ENCODE measurements at regions not wholly inside any gene's neighbourhood (a gene's known extent, or its start where the extent isn't known, plus 50 kb on each side); places are given as distances from the start of the nearest gene placed in this dataset.

GRCh38 chr4:1575418-1576303 lies 108.5 kb downstream of the FAM53A start:
- TF ChIP-seq NFE2L2 (conservative IDR thresholded peaks at IDR 0.05; ENCODE audit: low read length) = no peak
- no peak for TF ChIP-seq CTCF (IDR thresholded peaks at IDR 0.05)
- TF ChIP-seq JUN (IDR thresholded peaks at IDR 0.05) = no peak
- TF ChIP-seq POLR2A (IDR thresholded peaks at IDR 0.05; ENCODE audit: low read length) = no peak
- TF ChIP-seq ELK1 (IDR thresholded peaks at IDR 0.05; ENCODE audit: low read depth, low read length) = no peak
- TF ChIP-seq REST (IDR thresholded peaks at IDR 0.05) = no peak
- no peak for TF ChIP-seq HOXB13 (CRISPR knock-in tag; IDR thresholded peaks at IDR 0.05; ENCODE audit: low read depth)
- TF ChIP-seq SREBF2 (IDR thresholded peaks at IDR 0.05) = no peak
- TF ChIP-seq FOSL2 (IDR thresholded peaks at IDR 0.05) = no peak
- TF ChIP-seq FOSL2 (CRISPR knock-in tag; IDR thresholded peaks at IDR 0.05) = no peak
- TF ChIP-seq MAZ (IDR thresholded peaks at IDR 0.05; ENCODE audit: borderline replicate concordance, low read depth, low read length) = no peak
- TF ChIP-seq EHMT2 (IDR thresholded peaks at IDR 0.05; ENCODE audit: low read depth) = no peak
- TF ChIP-seq RCOR1 (IDR thresholded peaks at IDR 0.05; ENCODE audit: low read depth, low read length) = no peak
- no peak for TF ChIP-seq SMC3 (IDR thresholded peaks at IDR 0.05)

Measured in A549 (cell line).